ENCODE measurements at regions not wholly inside any gene's neighbourhood (a gene's known extent, or its start where the extent isn't known, plus 50 kb on each side); places are given as distances from the start of the nearest gene placed in this dataset.

DNA sequence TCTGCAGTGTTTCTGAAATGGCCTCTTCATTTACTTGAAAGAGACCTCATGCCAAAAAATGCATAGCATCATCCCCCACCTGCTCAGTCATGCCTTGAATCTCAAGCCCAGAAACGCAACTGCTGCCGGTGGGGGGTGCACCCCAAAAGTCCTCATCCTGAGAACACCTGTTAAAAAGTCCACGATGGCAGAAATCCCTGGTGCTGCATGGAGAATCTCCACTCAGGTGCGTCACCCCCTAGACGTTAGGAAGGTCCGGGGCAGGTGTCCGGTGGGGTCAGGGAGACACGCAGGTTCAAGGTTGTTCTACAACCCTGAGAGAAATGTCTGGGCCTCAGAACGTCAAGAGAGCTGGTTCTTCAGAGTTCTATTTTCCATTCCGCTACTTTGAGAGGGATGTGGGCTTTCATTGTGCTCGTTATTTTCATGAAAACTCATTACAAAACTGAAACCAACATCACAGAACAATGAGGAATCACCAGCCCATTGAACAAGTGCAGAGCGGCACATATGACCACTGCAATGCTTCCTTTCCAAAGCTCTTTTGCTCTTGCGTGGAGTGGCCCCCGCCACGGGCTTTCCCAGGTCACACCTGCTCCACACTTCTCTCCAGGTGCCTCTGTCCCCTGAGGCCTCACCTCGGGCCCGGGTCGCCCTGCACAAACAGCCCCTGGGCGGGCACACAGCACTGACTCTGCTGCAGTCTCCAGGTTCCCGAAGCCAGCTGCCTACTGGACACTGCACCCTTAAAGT, 201.9 kb downstream of the TOMM20 start:
- H3K27me3 ChIP-seq (ENCODE audit: insufficient read depth, low read length) = no peaks in the 10 kb centered on the region; the same call in 1 of the 2 replicates
- ATAC-seq = no peak
- CTCF ChIA-PET = no interaction called here

More for the DNA sequence above, 201.9 kb downstream of the TOMM20 start:
- no peak for DNase-seq (ENCODE audit: low read depth, low spot score)
- Histone ChIP-seq H3K9ac (ENCODE audit: low read length) (no peak overlapping the region), H3K4me2 (ENCODE audit: low read length) (no peak overlapping the region), H3K9me3 (ENCODE audit: control insufficient read depth in 1 of 2, insufficient read depth in 1 of 2, low read depth in 1 of 2, low read length in 2 of 2) (no peaks in the 10 kb centered on the region), H3K27ac (ENCODE audit: low read depth, low read length) (no peak overlapping the region), H2AFZ (ENCODE audit: low read depth, low read length, poor library complexity, severe bottlenecking) (no peak overlapping the region), H3K36me3 (ENCODE audit: control insufficient read depth in 1 of 2, insufficient read depth in 2 of 2, low read length in 2 of 2) (no peaks in the 10 kb centered on the region), H3K79me2 (ENCODE audit: insufficient read depth, low read length) (no peaks in the 10 kb centered on the region), H3K4me1 (ENCODE audit: control insufficient read depth in 1 of 2, insufficient read depth in 2 of 2, low read length in 2 of 2) (peaks cover 8 to 11% of the 10 kb centered on the region in 2 experiments), H4K20me1 (ENCODE audit: insufficient read depth) (no peaks in the 10 kb centered on the region), H3K9me2 (ENCODE audit: insufficient read depth) (no peaks in the 10 kb centered on the region), H3K4me3 (replicated peaks in 1 of 2; ENCODE audit: low read depth in 1 of 2, low read length in 2 of 2) (no peak overlapping the region)
- BruUV-seq (replicated peaks) = no TSS peak
- ChIA-PET POLR2A (no interaction called here), RAD21 (ENCODE audit: low non-redundant PET in 1 of 2, low total read pairs in 2 of 2, uncharacterized antibody in 2 of 2, unreplicated experiment in 2 of 2) (no interaction called here)
- no peak for TF ChIP-seq EZH2 (IDR thresholded peaks at IDR 0.05)
- no peak for TF ChIP-seq POLR2A (IDR thresholded peaks at IDR 0.05; ENCODE audit: borderline replicate concordance, extremely low read depth, insufficient read depth, insufficient read length)
- no peak for TF ChIP-seq TCF7L2 (IDR thresholded peaks at IDR 0.05; ENCODE audit: borderline replicate concordance, extremely low read depth, insufficient read depth, insufficient read length)
- TF ChIP-seq, protein P1, sequence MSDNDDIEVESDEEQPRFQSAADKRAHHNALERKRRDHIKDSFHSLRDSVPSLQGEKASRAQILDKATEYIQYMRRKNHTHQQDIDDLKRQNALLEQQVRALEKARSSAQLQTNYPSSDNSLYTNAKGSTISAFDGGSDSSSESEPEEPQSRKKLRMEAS (IDR thresholded peaks at IDR 0.05) = no peak
- no peak for TF ChIP-seq SIN3A (IDR thresholded peaks at IDR 0.05; ENCODE audit: low read depth)
- TF ChIP-seq, protein P2, sequence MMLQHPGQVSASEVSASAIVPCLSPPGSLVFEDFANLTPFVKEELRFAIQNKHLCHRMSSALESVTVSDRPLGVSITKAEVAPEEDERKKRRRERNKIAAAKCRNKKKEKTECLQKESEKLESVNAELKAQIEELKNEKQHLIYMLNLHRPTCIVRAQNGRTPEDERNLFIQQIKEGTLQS (IDR thresholded peaks at IDR 0.05) = no peak
- TF ChIP-seq, protein P3, sequence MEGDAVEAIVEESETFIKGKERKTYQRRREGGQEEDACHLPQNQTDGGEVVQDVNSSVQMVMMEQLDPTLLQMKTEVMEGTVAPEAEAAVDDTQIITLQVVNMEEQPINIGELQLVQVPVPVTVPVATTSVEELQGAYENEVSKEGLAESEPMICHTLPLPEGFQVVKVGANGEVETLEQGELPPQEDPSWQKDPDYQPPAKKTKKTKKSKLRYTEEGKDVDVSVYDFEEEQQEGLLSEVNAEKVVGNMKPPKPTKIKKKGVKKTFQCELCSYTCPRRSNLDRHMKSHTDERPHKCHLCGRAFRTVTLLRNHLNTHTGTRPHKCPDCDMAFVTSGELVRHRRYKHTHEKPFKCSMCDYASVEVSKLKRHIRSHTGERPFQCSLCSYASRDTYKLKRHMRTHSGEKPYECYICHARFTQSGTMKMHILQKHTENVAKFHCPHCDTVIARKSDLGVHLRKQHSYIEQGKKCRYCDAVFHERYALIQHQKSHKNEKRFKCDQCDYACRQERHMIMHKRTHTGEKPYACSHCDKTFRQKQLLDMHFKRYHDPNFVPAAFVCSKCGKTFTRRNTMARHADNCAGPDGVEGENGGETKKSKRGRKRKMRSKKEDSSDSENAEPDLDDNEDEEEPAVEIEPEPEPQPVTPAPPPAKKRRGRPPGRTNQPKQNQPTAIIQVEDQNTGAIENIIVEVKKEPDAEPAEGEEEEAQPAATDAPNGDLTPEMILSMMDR (IDR thresholded peaks at IDR 0.05 in 2 of 3, conservative IDR thresholded peaks at IDR 0.05 in 1 of 3; ENCODE audit: borderline replicate concordance in 1 of 3, insufficient read depth in 1 of 3, low read depth in 2 of 3, low read length in 2 of 3) = no peak
- TF ChIP-seq JUND (IDR thresholded peaks at IDR 0.05) = no peak
- no peak for TF ChIP-seq ELF1 (IDR thresholded peaks at IDR 0.05; ENCODE audit: borderline replicate concordance, low read depth)
- TF ChIP-seq SP1 (IDR thresholded peaks at IDR 0.05; ENCODE audit: low read depth) = no peak
- no peak for TF ChIP-seq ZBTB33 (IDR thresholded peaks at IDR 0.05; ENCODE audit: extremely low read depth, insufficient replicate concordance, low read length)
- TF ChIP-seq FOSL1 (IDR thresholded peaks at IDR 0.05; ENCODE audit: low read depth) = no peak
- TF ChIP-seq YY1 (IDR thresholded peaks at IDR 0.05; ENCODE audit: extremely low read depth, insufficient replicate concordance, low read depth, low read length) = no peak
- no peak for TF ChIP-seq ZFX (IDR thresholded peaks at IDR 0.05)
- no peak for TF ChIP-seq RAD21 (IDR thresholded peaks at IDR 0.05; ENCODE audit: low read depth)
- no peak for TF ChIP-seq CBX3 (IDR thresholded peaks at IDR 0.05; ENCODE audit: low read depth)
- intact Hi-C loops (cut with micrococcal nuclease) = no loop called here
